NCI-H345 (cell line): ENCODE measurements at regions not wholly inside any gene's neighbourhood (a gene's known extent, or its start where the extent isn't known, plus 50 kb on each side); places are given as distances from the start of the nearest gene placed in this dataset.

Source experiments
- DNase-seq: peaks from one replicate; lab custom pipeline; 2025; lab: John Stamatoyannopoulos, UW

- no peak for DNase-seq
Measured at GRCh38 chr2:146138820-146139219, 1618.9 kb upstream of the ZEB2 start.

- DNase-seq, result no peak
Measured at GRCh38 chr2:146135245-146135644, 1615.3 kb upstream of the ZEB2 start.

- no peak for DNase-seq
Measured at GRCh38 chr2:146131785-146132184, 1611.9 kb upstream of the ZEB2 start.

GRCh38 chr2:146131048-146131447 lies 1611.1 kb upstream of the ZEB2 start:
- peak; percentile 32 for DNase-seq

- no peak for DNase-seq
Measured at GRCh38 chr2:146130290-146130689, 1610.4 kb upstream of the ZEB2 start.

GRCh38 chr2:146129231-146129630 lies 1609.3 kb upstream of the ZEB2 start:
- no peak for DNase-seq

- no peak for DNase-seq
Measured at GRCh38 chr2:146128216-146128615, 1608.3 kb upstream of the ZEB2 start.

GRCh38 chr2:146125551-146125950 lies 1605.6 kb upstream of the ZEB2 start:
- DNase-seq, result no peak

- DNase-seq, result no peak
Measured at GRCh38 chr2:146124741-146125140, 1604.8 kb upstream of the ZEB2 start.

- no peak for DNase-seq
Measured at GRCh38 chr2:146123714-146124113, 1603.8 kb upstream of the ZEB2 start.

GRCh38 chr2:146123256-146123655 lies 1603.3 kb upstream of the ZEB2 start:
- peak; percentile 43 for DNase-seq

GRCh38 chr2:146119586-146119985 lies 1599.7 kb upstream of the ZEB2 start:
- DNase-seq, result peak; percentile 23

- no peak for DNase-seq
Measured at GRCh38 chr2:146108993-146109392, 1589.1 kb upstream of the ZEB2 start.

- DNase-seq, result no peak
Measured at GRCh38 chr2:146094185-146094584, 1574.3 kb upstream of the ZEB2 start.

- DNase-seq, result no peak
Measured at GRCh38 chr2:146081459-146081858, 1561.5 kb upstream of the ZEB2 start.

- DNase-seq, result no peak
Measured at GRCh38 chr2:146080925-146081324, 1561.0 kb upstream of the ZEB2 start.

GRCh38 chr2:146079216-146079615 lies 1559.3 kb upstream of the ZEB2 start:
- DNase-seq, result no peak

- DNase-seq, result no peak
Measured at GRCh38 chr2:146077156-146077555, 1557.2 kb upstream of the ZEB2 start.

GRCh38 chr2:146068051-146068450 lies 1548.1 kb upstream of the ZEB2 start:
- no peak for DNase-seq

- peak; percentile 1 for DNase-seq
Measured at GRCh38 chr2:146048141-146048540, 1528.2 kb upstream of the ZEB2 start.

GRCh38 chr2:146041274-146041910 lies 1521.5 kb upstream of the ZEB2 start:
- no peak for DNase-seq

- no peak for DNase-seq
Measured at GRCh38 chr2:146040051-146040450, 1520.1 kb upstream of the ZEB2 start.

GRCh38 chr2:146038014-146038413 lies 1518.1 kb upstream of the ZEB2 start:
- DNase-seq, result no peak

GRCh38 chr2:146037334-146037870 lies 1517.5 kb upstream of the ZEB2 start:
- DNase-seq, result no peak
